ENCODE measurements at regions not wholly inside any gene's neighbourhood (a gene's known extent, or its start where the extent isn't known, plus 50 kb on each side); places are given as distances from the start of the nearest gene placed in this dataset.

- no peak overlapping the region for H2AFZ ChIP-seq (ENCODE audit: low read length)
- no peaks in the 10 kb centered on the region for H3K9me3 ChIP-seq (ENCODE audit: low read length)
- H3K9ac ChIP-seq (ENCODE audit: low read length), result no peak overlapping the region
- no peak overlapping the region for H3K27ac ChIP-seq (ENCODE audit: low read depth, low read length, poor library complexity, severe bottlenecking)
- 0 out of 2 replicates have a peak, but pooled peaks cover 3% of the 10 kb centered on the region for H3K27me3 ChIP-seq (ENCODE audit: insufficient read depth, low read length)
- no peaks in the 10 kb centered on the region for H3F3A ChIP-seq (ENCODE audit: insufficient read depth, low read length)
- H3K9me2 ChIP-seq (ENCODE audit: low read depth, low read length), result no peaks in the 10 kb centered on the region
- no peak overlapping the region for H3K4me3 ChIP-seq (ENCODE audit: low read depth, low read length, poor library complexity, severe bottlenecking)
- no peaks in the 10 kb centered on the region for H3K4me1 ChIP-seq (ENCODE audit: insufficient read depth, low read length, severe bottlenecking)
- no peaks in the 10 kb centered on the region for H3K36me3 ChIP-seq (ENCODE audit: insufficient read depth, low read length)
- H3K4me2 ChIP-seq (ENCODE audit: low read length), result no peak overlapping the region
- TF ChIP-seq CTCF (IDR thresholded peaks at IDR 0.05; ENCODE audit: low read length) (no peak), EZH2 (IDR thresholded peaks at IDR 0.05; ENCODE audit: borderline replicate concordance, low read length) (no peak)
- no peaks in the 10 kb centered on the region for H3K79me2 ChIP-seq (ENCODE audit: insufficient read depth, low read length)
- H4K20me1 ChIP-seq (ENCODE audit: insufficient read depth, low read length), result no peaks in the 10 kb centered on the region
Observed at GRCh38 chr20:58162986-58163385, 65.5 kb downstream of the ANKRD60 start.

- Histone ChIP-seq H2AFZ (ENCODE audit: low read length) (no peak overlapping the region), H3K27ac (ENCODE audit: low read depth, low read length, poor library complexity, severe bottlenecking) (no peak overlapping the region), H3K9me3 (ENCODE audit: low read length) (no peaks in the 10 kb centered on the region), H3K27me3 (ENCODE audit: insufficient read depth, low read length) (no peaks in the 10 kb centered on the region), H3K4me1 (ENCODE audit: insufficient read depth, low read length, severe bottlenecking) (no peaks in the 10 kb centered on the region), H3K79me2 (ENCODE audit: insufficient read depth, low read length) (no peaks in the 10 kb centered on the region), H3K9ac (ENCODE audit: low read length) (no peak overlapping the region), H3K9me2 (ENCODE audit: low read depth, low read length) (no peaks in the 10 kb centered on the region), H3K4me2 (ENCODE audit: low read length) (no peak overlapping the region), H3K36me3 (ENCODE audit: insufficient read depth, low read length) (no peaks in the 10 kb centered on the region), H3F3A (ENCODE audit: insufficient read depth, low read length) (no peaks in the 10 kb centered on the region), H4K20me1 (ENCODE audit: insufficient read depth, low read length) (no peaks in the 10 kb centered on the region), H3K4me3 (ENCODE audit: low read depth, low read length, poor library complexity, severe bottlenecking) (no peak overlapping the region)
- TF ChIP-seq CTCF (IDR thresholded peaks at IDR 0.05; ENCODE audit: low read length), result no peak
Observed at GRCh38 chr20:58161192-58161591, 67.3 kb downstream of the ANKRD60 start.

GRCh38 chr20:58160451-58161061, 67.9 kb downstream of the ANKRD60 start:
- Histone ChIP-seq H3K4me3 (ENCODE audit: low read depth, low read length, poor library complexity, severe bottlenecking) (no peak overlapping the region), H3K9ac (ENCODE audit: low read length) (no peak overlapping the region), H3K4me1 (ENCODE audit: insufficient read depth, low read length, severe bottlenecking) (no peaks in the 10 kb centered on the region), H3K27me3 (ENCODE audit: insufficient read depth, low read length) (no peaks in the 10 kb centered on the region), H3K36me3 (ENCODE audit: insufficient read depth, low read length) (no peaks in the 10 kb centered on the region), H3F3A (ENCODE audit: insufficient read depth, low read length) (no peaks in the 10 kb centered on the region), H3K4me2 (ENCODE audit: low read length) (no peak overlapping the region), H3K27ac (ENCODE audit: low read depth, low read length, poor library complexity, severe bottlenecking) (no peak overlapping the region), H4K20me1 (ENCODE audit: insufficient read depth, low read length) (no peaks in the 10 kb centered on the region), H3K79me2 (ENCODE audit: insufficient read depth, low read length) (no peaks in the 10 kb centered on the region), H2AFZ (ENCODE audit: low read length) (no peak overlapping the region), H3K9me2 (ENCODE audit: low read depth, low read length) (no peaks in the 10 kb centered on the region), H3K9me3 (ENCODE audit: low read length) (no peaks in the 10 kb centered on the region)
- TF ChIP-seq EZH2 (IDR thresholded peaks at IDR 0.05; ENCODE audit: borderline replicate concordance, low read length) (no peak), CTCF (IDR thresholded peaks at IDR 0.05; ENCODE audit: low read length) (no peak)

Data from OCI-LY1 (cell line).